ENCODE measurements at regions not wholly inside any gene's neighbourhood (a gene's known extent, or its start where the extent isn't known, plus 50 kb on each side); places are given as distances from the start of the nearest gene placed in this dataset.

DNA sequence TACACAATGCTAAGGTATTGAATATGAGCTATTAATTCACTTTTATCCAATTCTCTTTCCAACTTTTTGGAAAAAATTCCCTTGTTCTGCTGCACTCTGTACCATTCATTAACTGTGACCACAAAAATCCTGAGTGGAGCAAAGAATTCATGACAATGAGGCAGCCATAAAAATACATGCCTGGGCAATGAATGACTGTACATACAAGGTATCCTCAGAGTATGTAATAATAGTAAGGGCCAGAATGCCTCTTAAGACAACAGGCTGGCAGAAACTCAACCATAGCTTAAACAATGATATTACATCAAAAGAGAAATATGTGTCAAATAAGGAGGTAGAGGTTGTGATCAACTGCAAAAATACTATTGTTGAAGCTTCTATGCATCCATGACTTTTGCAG, 74.7 kb upstream of the CA10 start:
- POLR2A ChIA-PET: no interaction called here
- TF ChIP-seq NFIC (IDR thresholded peaks at IDR 0.05; ENCODE audit: borderline replicate concordance) (no peak), GATA2 (CRISPR knock-in tag; IDR thresholded peaks at IDR 0.05) (no peak), SMC3 (IDR thresholded peaks at IDR 0.05; ENCODE audit: low read depth, low read length) (no peak), TEAD4 (IDR thresholded peaks at IDR 0.05; ENCODE audit: borderline replicate concordance, insufficient read depth) (no peak), EP300 (IDR thresholded peaks at IDR 0.05; ENCODE audit: borderline replicate concordance in 1 of 2, low read depth in 1 of 2, low read length in 1 of 2) (no peak), TCF12 (IDR thresholded peaks at IDR 0.05) (no peak), TAF1 (IDR thresholded peaks at IDR 0.05; ENCODE audit: borderline replicate concordance, low read depth, low read length) (no peak), MEF2A (IDR thresholded peaks at IDR 0.05; ENCODE audit: borderline replicate concordance, low read depth) (no peak)
- TF ChIP-seq, protein P1, sequence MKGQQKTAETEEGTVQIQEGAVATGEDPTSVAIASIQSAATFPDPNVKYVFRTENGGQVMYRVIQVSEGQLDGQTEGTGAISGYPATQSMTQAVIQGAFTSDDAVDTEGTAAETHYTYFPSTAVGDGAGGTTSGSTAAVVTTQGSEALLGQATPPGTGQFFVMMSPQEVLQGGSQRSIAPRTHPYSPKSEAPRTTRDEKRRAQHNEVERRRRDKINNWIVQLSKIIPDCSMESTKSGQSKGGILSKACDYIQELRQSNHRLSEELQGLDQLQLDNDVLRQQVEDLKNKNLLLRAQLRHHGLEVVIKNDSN (IDR thresholded peaks at IDR 0.05; ENCODE audit: borderline replicate concordance, low read depth): no peak
- TF ChIP-seq, protein P2, sequence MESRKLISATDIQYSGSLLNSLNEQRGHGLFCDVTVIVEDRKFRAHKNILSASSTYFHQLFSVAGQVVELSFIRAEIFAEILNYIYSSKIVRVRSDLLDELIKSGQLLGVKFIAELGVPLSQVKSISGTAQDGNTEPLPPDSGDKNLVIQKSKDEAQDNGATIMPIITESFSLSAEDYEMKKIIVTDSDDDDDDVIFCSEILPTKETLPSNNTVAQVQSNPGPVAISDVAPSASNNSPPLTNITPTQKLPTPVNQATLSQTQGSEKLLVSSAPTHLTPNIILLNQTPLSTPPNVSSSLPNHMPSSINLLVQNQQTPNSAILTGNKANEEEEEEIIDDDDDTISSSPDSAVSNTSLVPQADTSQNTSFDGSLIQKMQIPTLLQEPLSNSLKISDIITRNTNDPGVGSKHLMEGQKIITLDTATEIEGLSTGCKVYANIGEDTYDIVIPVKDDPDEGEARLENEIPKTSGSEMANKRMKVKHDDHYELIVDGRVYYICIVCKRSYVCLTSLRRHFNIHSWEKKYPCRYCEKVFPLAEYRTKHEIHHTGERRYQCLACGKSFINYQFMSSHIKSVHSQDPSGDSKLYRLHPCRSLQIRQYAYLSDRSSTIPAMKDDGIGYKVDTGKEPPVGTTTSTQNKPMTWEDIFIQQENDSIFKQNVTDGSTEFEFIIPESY (IDR thresholded peaks at IDR 0.05; ENCODE audit: borderline replicate concordance, low read depth): no peak
- Histone ChIP-seq H3K4me1 (ENCODE audit: control insufficient read depth in 1 of 2, insufficient read depth in 2 of 2, low read depth in 1 of 2, low read length in 1 of 2) (peaks cover 0 to 2% of the 10 kb centered on the region in 2 experiments; a peak in 1 of 4 replicates), H3F3A (replicated peaks; ENCODE audit: insufficient read depth) (no peaks in the 10 kb centered on the region), H3K4me2 (no peak overlapping the region), H3K79me2 (ENCODE audit: insufficient read depth) (no peaks in the 10 kb centered on the region), H3K36me3 (replicated peaks in 1 of 2; ENCODE audit: control insufficient read depth in 1 of 2, insufficient read depth in 2 of 2, low read length in 1 of 2) (no peaks in the 10 kb centered on the region), H2AFZ (ENCODE audit: low read depth) (no peak overlapping the region), H4K20me1 (ENCODE audit: insufficient read depth) (no peaks in the 10 kb centered on the region), H3K27me3 (ENCODE audit: insufficient read depth) (no peaks in the 10 kb centered on the region), H3K9me2 (no peaks in the 10 kb centered on the region), H3K4me3 (ENCODE audit: low read depth in 2 of 2, low read length in 1 of 2) (no peak overlapping the region), H3K27ac (ENCODE audit: low read depth in 2 of 2, low read length in 1 of 2) (no peak overlapping the region), H3K9me3 (no peaks in the 10 kb centered on the region), H3K9ac (no peak overlapping the region)
- CTCF ChIA-PET: interaction anchor here (0.8 kb wide), 1 partner anchor 19 kb away, joined by 3 read pairs; no protein-coding TSS in a partner anchor
- no peak for DNase-seq

- Histone ChIP-seq H3K9ac (no peak overlapping the region), H3K36me3 (replicated peaks in 1 of 2; ENCODE audit: control insufficient read depth in 1 of 2, insufficient read depth in 2 of 2, low read length in 1 of 2) (no peaks in the 10 kb centered on the region), H4K20me1 (ENCODE audit: insufficient read depth) (no peaks in the 10 kb centered on the region), H3K4me3 (ENCODE audit: low read depth in 2 of 2, low read length in 1 of 2) (no peak overlapping the region), H3F3A (replicated peaks; ENCODE audit: insufficient read depth) (no peaks in the 10 kb centered on the region), H3K4me2 (no peak overlapping the region), H3K4me1 (ENCODE audit: control insufficient read depth in 1 of 2, insufficient read depth in 2 of 2, low read depth in 1 of 2, low read length in 1 of 2) (peaks cover 0 to 2% of the 10 kb centered on the region in 2 experiments; a peak in 1 of 4 replicates), H3K27ac (ENCODE audit: low read depth in 2 of 2, low read length in 1 of 2) (no peak overlapping the region), H2AFZ (ENCODE audit: low read depth) (no peak overlapping the region), H3K27me3 (ENCODE audit: insufficient read depth) (no peaks in the 10 kb centered on the region), H3K79me2 (ENCODE audit: insufficient read depth) (no peaks in the 10 kb centered on the region), H3K9me3 (no peaks in the 10 kb centered on the region), H3K9me2 (no peaks in the 10 kb centered on the region)
- CTCF ChIA-PET: interaction anchor here (1.3 to 1.4 kb wide), 2 partner anchors 8 to 58 kb away, joined by 3 to 4 read pairs; no protein-coding TSS in a partner anchor
- TF ChIP-seq RXRA (IDR thresholded peaks at IDR 0.05; ENCODE audit: borderline replicate concordance, low read depth): no peak
- TF ChIP-seq JUND (IDR thresholded peaks at IDR 0.05): no peak
- TF ChIP-seq GABPA (IDR thresholded peaks at IDR 0.05; ENCODE audit: low read depth): no peak
- TF ChIP-seq TAF1 (IDR thresholded peaks at IDR 0.05; ENCODE audit: borderline replicate concordance, low read depth, low read length): no peak
- POLR2A ChIA-PET: no interaction called here
- WGBS (ENCODE audit: low lambda C conversion rate): 14% methylated on average over 3 of the region's 3 CpGs
- DNase-seq: no peak
These were observed 70.3 kb upstream of the CA10 start for GRCh38 chr17:52228823-52229222.
